Lung (tissue), 11 donors: ENCODE measurements at regions not wholly inside any gene's neighbourhood (a gene's known extent, or its start where the extent isn't known, plus 50 kb on each side); places are given as distances from the start of the nearest gene placed in this dataset.

Experiments used
- ATAC-seq: fragments of 200-7000 bp; cut with Tn5 transposase; one replicate; pipeline ENCODE4 v1.9.1; 2020; ENCODE audit warnings: moderate number of reproducible peaks; ENCODE audit not compliant: insufficient read depth, low FRiP score
- DNase-seq, 3 donors: peaks; one replicate each; pipeline ENCODE4 v3.0.0-alpha.2; 2013 to 2017
- H3K27ac ChIP-seq, 2 donors: one replicate each; pipeline ENCODE4 v1.5.1; 2013; ENCODE audit warnings: mild to moderate bottlenecking in 2 of 2, moderate library complexity in 2 of 2, control low read depth in 1 of 2, inconsistent platforms in 1 of 2, low read depth in 1 of 2, low read length in 1 of 2
- H3K27me3 ChIP-seq, 3 donors: one replicate each; pipeline ENCODE4 v1.5.1; 2013; ENCODE audit warnings: low read length in 2 of 3; ENCODE audit not compliant: control insufficient read depth in 3 of 3, insufficient read depth in 3 of 3
- H3K36me3 ChIP-seq, 4 donors: one replicate each; pipeline ENCODE4 v1.5.1; 2013; ENCODE audit warnings: low read length in 4 of 4, mild to moderate bottlenecking in 1 of 4, moderate library complexity in 1 of 4; ENCODE audit not compliant: control insufficient read depth in 4 of 4, insufficient read depth in 4 of 4
- H3K4me1 ChIP-seq, 5 donors: one replicate each; pipeline ENCODE4 v1.5.1; 2013; ENCODE audit warnings: low read length in 5 of 5, mild to moderate bottlenecking in 2 of 5, moderate library complexity in 1 of 5; ENCODE audit not compliant: control insufficient read depth in 5 of 5, insufficient read depth in 5 of 5
- H3K4me3 ChIP-seq: one replicate; pipeline ENCODE4 v1.5.1; 2013; ENCODE audit warnings: mild to moderate bottlenecking, control low read depth, moderate library complexity
- H3K9ac ChIP-seq, 2 donors: one replicate each; pipeline ENCODE4 v1.5.1; 2013; ENCODE audit warnings: low read length in 2 of 2, control low read depth in 1 of 2; ENCODE audit not compliant: insufficient read depth in 1 of 2
- H3K9me3 ChIP-seq, 4 donors: one replicate each; pipeline ENCODE4 v1.5.1; 2013; ENCODE audit warnings: low read length in 3 of 4, mild to moderate bottlenecking in 1 of 4, moderate library complexity in 1 of 4; ENCODE audit not compliant: control insufficient read depth in 4 of 4, insufficient read depth in 3 of 4
- WGBS, 2 donors: extraction: QIAGEN DNeasy Blood & Tissue Kit; methylation state at CpG; one replicate each; pipeline ENCODE4 v1.1.7; 2013; 5-methylcytosine and 5-hydroxymethylcytosine counted together
- TF ChIP-seq, protein P1 (sequence below): IDR thresholded peaks from 2 replicates; pipeline ENCODE4 v1.5.1; 2012; ENCODE audit warnings: mild to moderate bottlenecking; ENCODE audit errors: control extremely low read depth, extremely low read depth
- donor health status: control.
- donor health status: control.
- donor health status: Bipolar disorder and iron deficiency.
- donor health status: healthy.
- donor health status: DM: yes; HTN: yes; CAD: no.

DNA sequence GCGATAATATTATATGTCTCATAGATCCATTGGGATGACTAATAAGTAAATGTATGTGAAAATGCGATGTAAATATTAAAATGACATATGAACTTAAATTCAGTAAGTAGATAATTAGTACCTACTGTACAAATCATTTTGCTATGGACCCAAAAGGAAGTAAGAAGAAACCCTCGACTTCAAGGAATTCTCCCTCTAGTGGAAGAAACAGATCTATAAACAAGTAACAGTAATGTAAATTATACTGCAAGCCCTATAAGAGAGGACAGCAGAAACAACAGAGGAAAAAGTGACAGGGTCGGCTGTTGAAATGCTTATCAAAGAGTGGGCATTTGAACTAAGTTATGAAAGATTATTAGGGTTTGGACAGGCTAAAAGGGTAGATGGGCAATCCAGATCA lies 320.3 kb downstream of the DMAC1 start:
- H3K4me3 ChIP-seq = no peak overlapping the region
- ATAC-seq = no peak
- DNase-seq = no peak
- no peaks in the 10 kb centered on the region for H3K27me3 ChIP-seq
- no peaks in the 10 kb centered on the region for H3K36me3 ChIP-seq
- TF ChIP-seq, protein P1, sequence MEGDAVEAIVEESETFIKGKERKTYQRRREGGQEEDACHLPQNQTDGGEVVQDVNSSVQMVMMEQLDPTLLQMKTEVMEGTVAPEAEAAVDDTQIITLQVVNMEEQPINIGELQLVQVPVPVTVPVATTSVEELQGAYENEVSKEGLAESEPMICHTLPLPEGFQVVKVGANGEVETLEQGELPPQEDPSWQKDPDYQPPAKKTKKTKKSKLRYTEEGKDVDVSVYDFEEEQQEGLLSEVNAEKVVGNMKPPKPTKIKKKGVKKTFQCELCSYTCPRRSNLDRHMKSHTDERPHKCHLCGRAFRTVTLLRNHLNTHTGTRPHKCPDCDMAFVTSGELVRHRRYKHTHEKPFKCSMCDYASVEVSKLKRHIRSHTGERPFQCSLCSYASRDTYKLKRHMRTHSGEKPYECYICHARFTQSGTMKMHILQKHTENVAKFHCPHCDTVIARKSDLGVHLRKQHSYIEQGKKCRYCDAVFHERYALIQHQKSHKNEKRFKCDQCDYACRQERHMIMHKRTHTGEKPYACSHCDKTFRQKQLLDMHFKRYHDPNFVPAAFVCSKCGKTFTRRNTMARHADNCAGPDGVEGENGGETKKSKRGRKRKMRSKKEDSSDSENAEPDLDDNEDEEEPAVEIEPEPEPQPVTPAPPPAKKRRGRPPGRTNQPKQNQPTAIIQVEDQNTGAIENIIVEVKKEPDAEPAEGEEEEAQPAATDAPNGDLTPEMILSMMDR = no peak
- 64 to 86% methylated on average over 4 of the region's 4 CpGs for WGBS, 2 donors
- no peaks in the 10 kb centered on the region for H3K9me3 ChIP-seq
- peaks cover 0 to 20% (median 0%) of the 10 kb centered on the region in 5 donors for H3K4me1 ChIP-seq
- H3K27ac ChIP-seq = no peak overlapping the region
- no peak overlapping the region for H3K9ac ChIP-seq

DNA sequence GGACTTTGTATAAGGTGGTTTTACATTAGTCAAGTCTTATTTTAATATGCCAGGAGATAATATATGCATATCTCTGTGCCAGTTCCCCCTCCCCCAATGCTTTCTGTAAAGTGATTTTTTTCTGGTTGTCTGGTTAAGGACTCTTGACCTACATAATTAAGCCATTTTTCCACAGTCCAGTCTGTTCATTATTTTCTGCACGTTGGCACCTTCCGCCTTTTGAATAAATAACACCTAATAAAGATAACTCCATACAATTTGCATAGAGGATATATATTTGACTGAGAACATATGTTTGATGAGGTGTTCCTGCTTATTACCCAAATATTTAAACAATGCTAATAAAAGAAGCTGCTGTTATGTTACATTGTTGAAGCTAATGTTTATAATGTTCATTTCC lies 320.9 kb downstream of the DMAC1 start:
- no peak for ATAC-seq
- peak; percentile 55 to 96 (median 96) for DNase-seq
- H3K4me3 ChIP-seq = no peak overlapping the region
- no peak overlapping the region for H3K27ac ChIP-seq
- H3K9ac ChIP-seq = no peak overlapping the region
- TF ChIP-seq, protein P1 = no peak
- H3K9me3 ChIP-seq = no peaks in the 10 kb centered on the region
- H3K27me3 ChIP-seq = no peaks in the 10 kb centered on the region
- 69 to 83% methylated on average over 2 of the region's 2 CpGs for WGBS, 2 donors
- no peaks in the 10 kb centered on the region for H3K36me3 ChIP-seq
- H3K4me1 ChIP-seq = peaks cover 0 to 20% (median 0%) of the 10 kb centered on the region in 5 donors

DNA sequence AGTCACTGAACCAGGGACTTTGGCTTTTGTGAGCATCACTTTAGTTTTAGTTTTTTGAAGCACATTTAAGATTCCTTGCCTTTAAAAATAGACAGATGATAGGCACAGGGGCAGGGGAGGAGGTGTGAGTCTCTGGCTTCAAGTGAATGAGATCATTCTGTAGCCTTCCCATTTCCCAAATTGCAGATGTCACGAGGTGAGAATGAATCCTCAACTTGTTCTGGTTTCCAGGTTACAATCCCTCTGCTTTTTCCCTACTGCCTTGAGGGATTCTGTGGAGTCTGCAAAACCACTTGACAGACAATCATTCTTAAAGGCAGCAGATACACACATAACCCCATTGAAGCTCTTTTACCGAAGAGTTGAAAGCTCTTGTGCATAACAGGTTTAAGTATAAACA lies 332.4 kb downstream of the DMAC1 start:
- no peaks in the 10 kb centered on the region for H3K9me3 ChIP-seq
- TF ChIP-seq, protein P1 = no peak
- H3K4me3 ChIP-seq = no peak overlapping the region
- 64 to 79% methylated on average over 2 of the region's 2 CpGs for WGBS, 2 donors
- H3K27me3 ChIP-seq = peaks cover 0 to 2% (median 0%) of the 10 kb centered on the region in 3 donors
- H3K36me3 ChIP-seq = no peaks in the 10 kb centered on the region
- no peak overlapping the region for H3K27ac ChIP-seq
- H3K4me1 ChIP-seq = no peaks in the 10 kb centered on the region
- H3K9ac ChIP-seq = no peak overlapping the region
- no peak for ATAC-seq
- DNase-seq = no peak

DNA sequence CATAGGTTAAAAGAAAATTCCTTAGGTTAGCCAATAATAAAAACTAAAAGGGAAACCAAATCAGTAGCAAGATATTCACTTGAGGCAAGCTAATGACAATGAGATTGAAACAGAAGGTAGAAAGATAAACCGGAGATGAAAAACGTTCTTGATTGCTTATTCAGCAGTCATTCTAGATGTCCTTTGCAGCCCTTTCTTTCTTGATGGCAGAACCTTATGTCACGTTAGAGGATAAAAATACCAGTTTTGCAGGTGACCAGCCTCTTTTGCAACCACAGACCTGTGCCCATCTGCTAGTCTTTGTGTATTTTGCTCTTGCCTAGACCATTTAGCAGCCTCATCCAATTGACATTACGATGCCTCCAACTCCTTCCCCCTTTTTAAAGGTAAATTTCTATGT lies 337.8 kb downstream of the DMAC1 start:
- TF ChIP-seq, protein P1 = no peak
- H3K27ac ChIP-seq = no peak overlapping the region
- H3K9me3 ChIP-seq = no peaks in the 10 kb centered on the region
- H3K4me1 ChIP-seq = peaks cover 0 to 9% (median 0%) of the 10 kb centered on the region in 5 donors
- DNase-seq = no peak
- H3K27me3 ChIP-seq = no peaks in the 10 kb centered on the region
- no peak for ATAC-seq
- H3K4me3 ChIP-seq = no peak overlapping the region
- no peaks in the 10 kb centered on the region for H3K36me3 ChIP-seq
- WGBS, 2 donors = 82 to 88% methylated on average over 4 of the region's 4 CpGs
- no peak overlapping the region for H3K9ac ChIP-seq
